ENCODE measurements at regions not wholly inside any gene's neighbourhood (a gene's known extent, or its start where the extent isn't known, plus 50 kb on each side); places are given as distances from the start of the nearest gene placed in this dataset.
"Not testable (repeated sequence)": the region's sequence is repeated elsewhere in the genome, so short reads cannot be mapped to it uniquely, and the experiment has no call there.

DNA sequence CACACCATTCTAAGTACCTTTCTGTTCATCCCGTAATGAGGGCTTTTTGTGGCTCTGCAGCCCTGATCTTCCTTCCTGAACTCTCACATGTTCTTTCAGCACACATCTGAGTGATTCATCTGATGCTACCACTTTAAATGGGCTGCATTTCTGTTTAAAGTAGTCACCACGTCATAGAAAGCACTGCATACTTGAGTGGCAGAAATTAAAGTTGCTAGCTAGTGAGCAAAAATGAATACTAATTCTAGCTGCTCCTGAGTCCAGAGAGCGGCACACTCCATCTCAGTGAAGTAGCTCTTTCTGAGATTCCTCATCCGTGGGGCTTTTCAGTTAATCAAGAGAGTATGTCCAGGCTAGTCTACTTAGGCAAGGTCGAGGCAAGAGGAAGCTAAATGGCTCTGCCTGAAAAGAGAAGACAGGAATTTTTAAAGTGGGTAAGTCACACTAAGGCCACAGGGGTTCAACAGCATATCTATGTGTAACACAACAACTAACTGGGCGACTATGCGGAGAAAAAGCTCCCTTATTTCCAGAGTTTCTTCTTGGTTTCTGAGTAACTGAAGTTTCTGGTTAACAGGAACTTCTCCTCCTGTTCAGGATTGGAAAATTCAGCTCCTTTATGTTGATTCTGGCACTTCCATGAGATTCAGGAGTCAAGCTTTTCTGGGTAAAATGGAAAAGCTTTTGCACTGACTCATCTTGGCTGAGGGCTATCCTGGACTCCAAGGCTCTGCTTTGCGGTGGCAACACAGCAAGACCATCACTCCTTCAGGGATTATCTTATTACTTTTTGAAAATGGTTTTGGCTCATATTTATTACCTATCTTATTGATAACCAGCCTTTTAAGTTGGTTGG is 109.5 kb downstream of the TAF11L14 start:
- in situ Hi-C loops (cut with HindIII; ENCODE audit: low sequenced_read_pairs) = no loop called here
- H3K4me3 ChIP-seq (ENCODE audit: low read depth, low read length) = peak overlapping the region; percentile 4
- TF ChIP-seq, protein P1, sequence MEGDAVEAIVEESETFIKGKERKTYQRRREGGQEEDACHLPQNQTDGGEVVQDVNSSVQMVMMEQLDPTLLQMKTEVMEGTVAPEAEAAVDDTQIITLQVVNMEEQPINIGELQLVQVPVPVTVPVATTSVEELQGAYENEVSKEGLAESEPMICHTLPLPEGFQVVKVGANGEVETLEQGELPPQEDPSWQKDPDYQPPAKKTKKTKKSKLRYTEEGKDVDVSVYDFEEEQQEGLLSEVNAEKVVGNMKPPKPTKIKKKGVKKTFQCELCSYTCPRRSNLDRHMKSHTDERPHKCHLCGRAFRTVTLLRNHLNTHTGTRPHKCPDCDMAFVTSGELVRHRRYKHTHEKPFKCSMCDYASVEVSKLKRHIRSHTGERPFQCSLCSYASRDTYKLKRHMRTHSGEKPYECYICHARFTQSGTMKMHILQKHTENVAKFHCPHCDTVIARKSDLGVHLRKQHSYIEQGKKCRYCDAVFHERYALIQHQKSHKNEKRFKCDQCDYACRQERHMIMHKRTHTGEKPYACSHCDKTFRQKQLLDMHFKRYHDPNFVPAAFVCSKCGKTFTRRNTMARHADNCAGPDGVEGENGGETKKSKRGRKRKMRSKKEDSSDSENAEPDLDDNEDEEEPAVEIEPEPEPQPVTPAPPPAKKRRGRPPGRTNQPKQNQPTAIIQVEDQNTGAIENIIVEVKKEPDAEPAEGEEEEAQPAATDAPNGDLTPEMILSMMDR (IDR thresholded peaks at IDR 0.05; ENCODE audit: low read depth, low read length) = no peak
- DNase-seq (ENCODE audit: low read depth, low spot score) = peak; percentile 90

DNA sequence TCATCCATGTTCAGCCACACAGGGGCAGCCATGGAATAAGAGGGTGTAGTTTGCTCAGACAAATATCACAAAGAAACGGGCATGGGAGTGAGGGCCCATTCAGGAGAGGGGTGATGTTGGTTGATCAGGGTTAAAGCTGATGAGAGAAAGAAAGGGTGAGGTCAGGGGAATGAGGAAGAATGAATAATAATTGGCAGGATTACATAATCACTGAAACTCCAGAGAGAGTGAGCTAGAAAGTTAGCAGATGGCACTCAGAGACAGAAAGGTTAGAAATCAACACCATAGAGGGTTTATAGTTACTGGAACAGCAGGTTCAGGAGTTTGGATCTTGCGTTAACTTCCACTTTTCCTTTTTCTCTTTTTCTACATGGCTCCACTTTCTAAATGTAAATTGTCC is 113.9 kb downstream of the TAF11L14 start:
- DNase-seq (ENCODE audit: low read depth, low spot score) = no peak
- TF ChIP-seq, protein P1 (IDR thresholded peaks at IDR 0.05; ENCODE audit: low read depth, low read length) = no peak
- H3K4me3 ChIP-seq (ENCODE audit: low read depth, low read length) = no peak overlapping the region
- in situ Hi-C loops (cut with HindIII; ENCODE audit: low sequenced_read_pairs) = no loop called here

DNA sequence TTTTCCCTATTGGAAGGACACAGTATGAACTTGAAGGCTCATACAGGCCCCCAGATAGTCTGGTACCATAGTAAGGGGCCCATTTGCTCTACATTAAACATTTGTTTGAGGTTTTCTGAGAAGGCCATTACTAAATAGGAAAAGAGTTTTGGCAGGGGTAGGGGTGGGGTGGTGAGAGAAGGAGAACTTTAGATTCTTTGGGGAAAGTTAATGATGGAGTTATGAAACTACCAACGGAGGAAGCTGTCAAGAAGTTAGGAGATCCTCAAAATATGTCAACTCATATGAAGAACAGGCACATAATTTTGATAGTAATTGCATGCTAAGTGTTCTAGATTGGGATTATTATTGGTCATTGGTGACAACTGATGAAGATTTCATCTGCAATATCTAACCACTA is 114.7 kb downstream of the TAF11L14 start:
- in situ Hi-C loops (cut with HindIII; ENCODE audit: low sequenced_read_pairs) = no loop called here
- TF ChIP-seq, protein P1 (IDR thresholded peaks at IDR 0.05; ENCODE audit: low read depth, low read length) = no peak
- no peak for DNase-seq (ENCODE audit: low read depth, low spot score)
- no peak overlapping the region for H3K4me3 ChIP-seq (ENCODE audit: low read depth, low read length)

DNA sequence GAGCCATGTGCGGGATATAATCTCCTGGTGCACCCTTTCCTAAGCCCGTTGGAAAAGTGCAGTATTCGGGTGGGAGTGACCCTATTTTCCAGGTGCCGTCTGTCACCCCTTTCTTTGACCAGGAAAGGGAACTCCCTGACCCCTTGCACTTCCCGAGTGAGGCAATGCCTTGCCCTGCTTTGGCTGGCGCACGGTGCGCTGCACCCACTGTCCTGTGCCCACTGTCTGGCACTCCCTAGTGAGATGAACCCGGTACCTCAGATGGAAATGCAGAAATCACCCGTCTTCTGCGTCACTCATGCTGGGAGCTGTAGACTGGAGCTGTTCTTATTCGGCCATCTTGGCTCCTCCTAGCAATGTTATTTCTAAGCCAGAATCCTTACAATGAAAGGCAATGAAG is 121.1 kb downstream of the TAF11L14 start:
- in situ Hi-C loops (cut with HindIII; ENCODE audit: low sequenced_read_pairs); DNase-seq (ENCODE audit: low read depth, low spot score); H3K4me3 ChIP-seq (ENCODE audit: low read depth, low read length): not testable (repeated sequence)

DNA sequence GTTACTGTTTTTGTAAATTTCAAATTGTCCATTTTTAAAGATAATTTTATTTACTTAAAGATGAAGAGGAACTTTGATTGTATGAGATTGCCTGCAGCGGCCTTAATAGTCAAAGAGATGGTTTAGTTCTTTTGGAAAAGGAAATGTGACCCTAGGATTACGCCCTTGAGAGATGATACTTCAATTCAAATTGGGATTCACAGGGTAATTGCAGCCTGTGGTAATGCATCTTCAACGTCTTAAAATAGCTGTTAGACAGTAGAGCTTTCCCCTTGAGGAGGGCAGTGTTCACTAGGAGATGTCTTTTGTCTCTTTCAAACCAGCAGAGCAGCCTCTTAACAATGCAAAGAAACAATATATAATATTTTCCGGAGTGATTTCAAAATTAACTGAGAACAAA is 127.1 kb downstream of the TAF11L14 start:
- H3K4me3 ChIP-seq (ENCODE audit: low read depth, low read length) = no peak overlapping the region
- in situ Hi-C loops (cut with HindIII; ENCODE audit: low sequenced_read_pairs) = no loop called here
- TF ChIP-seq, protein P1 (IDR thresholded peaks at IDR 0.05; ENCODE audit: low read depth, low read length) = no peak
- no peak for DNase-seq (ENCODE audit: low read depth, low spot score)

DNA sequence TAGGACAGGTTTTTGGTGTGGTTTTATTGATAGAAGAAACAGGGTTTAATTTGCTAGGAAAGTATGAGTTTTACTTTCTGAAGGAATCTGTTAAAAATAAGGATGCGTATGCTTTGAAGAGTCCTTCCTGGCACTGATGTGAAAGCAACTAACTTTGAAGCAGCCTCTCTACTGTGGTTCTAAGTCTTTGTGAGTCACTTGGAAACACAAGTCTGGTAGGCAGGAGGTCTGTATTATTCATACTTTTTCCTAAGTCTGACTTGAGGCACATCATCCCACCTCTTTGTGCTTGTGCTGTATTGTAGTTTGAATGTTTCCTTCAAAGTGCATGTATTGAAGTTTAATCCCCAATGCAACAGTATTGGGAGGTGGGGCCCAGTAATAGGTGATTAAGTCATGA is 129.0 kb downstream of the TAF11L14 start:
- TF ChIP-seq, protein P1 (IDR thresholded peaks at IDR 0.05; ENCODE audit: low read depth, low read length) = no peak
- H3K4me3 ChIP-seq (ENCODE audit: low read depth, low read length) = no peak overlapping the region
- DNase-seq (ENCODE audit: low read depth, low spot score) = peak; percentile 80
- in situ Hi-C loops (cut with HindIII; ENCODE audit: low sequenced_read_pairs) = no loop called here

DNA sequence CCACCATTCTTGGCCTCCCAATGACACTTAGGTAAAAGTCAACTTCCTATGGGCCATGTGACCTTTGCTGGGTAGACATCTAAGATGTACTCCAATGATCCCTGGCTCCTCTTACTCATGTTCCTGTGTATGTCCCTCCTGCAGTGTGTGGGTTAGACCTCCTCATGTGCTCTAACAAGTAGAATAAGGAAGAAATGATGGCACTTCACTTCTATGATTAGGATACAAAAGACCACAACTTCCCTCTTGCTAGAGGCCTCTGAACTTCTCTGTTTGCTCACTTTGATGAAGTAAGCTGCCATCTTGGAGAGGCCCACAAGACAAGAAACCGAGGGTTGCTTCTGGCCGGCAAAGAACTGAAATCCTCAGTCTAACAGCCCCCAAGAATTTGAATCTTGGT is 131.8 kb downstream of the TAF11L14 start:
- DNase-seq (ENCODE audit: low read depth, low spot score) = no peak
- in situ Hi-C loops (cut with HindIII; ENCODE audit: low sequenced_read_pairs) = no loop called here
- TF ChIP-seq, protein P1 (IDR thresholded peaks at IDR 0.05; ENCODE audit: low read depth, low read length) = no peak
- H3K4me3 ChIP-seq (ENCODE audit: low read depth, low read length) = no peak overlapping the region

All from astrocyte of the spinal cord (primary cell).